H1 (cell line): ENCODE measurements at regions not wholly inside any gene's neighbourhood (a gene's known extent, or its start where the extent isn't known, plus 50 kb on each side); places are given as distances from the start of the nearest gene placed in this dataset.

ENCODE experiments used
- CEBPB ChIP-seq: IDR thresholded peaks from 2 replicates; pipeline ENCODE4 v1.6.1; 2012; ENCODE audit warnings: low read depth, low read length
- CTCF ChIP-seq, 3 experiments: IDR thresholded peaks; 1 replicate in 2 of 3; 2 replicates in 1 of 3; pipeline versions ENCODE4 v1.5.1 to v1.6.1; 2011; ENCODE audit warnings: low read length in 3 of 3, mild to moderate bottlenecking in 3 of 3, inconsistent platforms in 2 of 3, low read depth in 1 of 3, moderate library complexity in 1 of 3; ENCODE audit not compliant: insufficient read depth in 1 of 3; ENCODE audit errors: control extremely low read depth in 1 of 3
- EP300 ChIP-seq, 2 experiments: IDR thresholded peaks; 1 replicate in 1 of 2; 2 replicates in 1 of 2; pipeline ENCODE4 v1.6.1; 2011 to 2012; ENCODE audit warnings: low read depth in 2 of 2, low read length in 2 of 2, mild to moderate bottlenecking in 2 of 2, borderline replicate concordance in 1 of 2, inconsistent platforms in 1 of 2, moderate library complexity in 1 of 2
- TEAD4 ChIP-seq: IDR thresholded peaks from 2 replicates; pipeline ENCODE4 v1.6.1; 2012; ENCODE audit warnings: low read depth, low read length, inconsistent platforms, mixed read lengths

- TF ChIP-seq CTCF (IDR thresholded peaks at IDR 0.05; ENCODE audit: control extremely low read depth in 1 of 3, insufficient read depth in 1 of 3, low read depth in 1 of 3, low read length in 3 of 3) (no peak), TEAD4 (no peak), CEBPB (no peak), EP300 (IDR thresholded peaks at IDR 0.05; ENCODE audit: borderline replicate concordance in 1 of 2, low read depth in 2 of 2, low read length in 2 of 2) (no peak)
These were observed 79.8 kb downstream of the MID1IP1 start for GRCh38 chrX:38881066-38881465.
